ENCODE measurements at regions not wholly inside any gene's neighbourhood (a gene's known extent, or its start where the extent isn't known, plus 50 kb on each side); places are given as distances from the start of the nearest gene placed in this dataset.
"Not testable (repeated sequence)": the region's sequence is repeated elsewhere in the genome, so short reads cannot be mapped to it uniquely, and the experiment has no call there.

DNA sequence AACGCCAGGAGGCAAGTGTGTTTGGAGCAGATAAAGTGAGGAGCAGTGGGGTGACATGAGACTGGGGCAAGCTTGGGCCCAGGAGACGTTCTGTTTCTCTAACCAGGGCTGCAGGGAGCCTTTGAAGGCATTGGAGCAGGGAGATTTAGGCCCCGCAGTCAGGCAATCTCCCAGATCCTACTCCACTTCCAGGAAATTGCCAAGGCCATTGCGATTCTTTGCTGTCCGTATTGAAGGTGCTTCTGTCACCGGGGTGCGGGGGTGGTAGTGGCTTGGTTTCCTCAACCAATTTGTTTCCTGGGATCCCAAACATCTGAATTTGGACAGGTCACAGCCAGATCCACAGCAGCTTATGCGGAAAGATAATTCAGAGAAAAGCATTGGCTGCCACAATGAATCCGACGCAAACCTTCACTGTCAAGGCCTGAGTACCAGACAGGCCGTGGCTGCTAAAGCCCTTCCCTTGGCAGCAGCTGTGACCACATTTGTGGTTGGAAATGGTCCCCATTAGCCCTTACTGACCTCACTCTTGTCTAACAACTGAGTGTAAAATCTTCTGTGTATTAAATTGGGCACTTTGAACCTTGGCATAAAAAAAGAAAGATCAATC, 385.6 kb downstream of the PTPRU start:
- no peak for DNase-seq

- no peak for DNase-seq
Measured at GRCh38 chr1:29620631-29621030, 384.3 kb downstream of the PTPRU start.

GRCh38 chr1:29607236-29607635, 370.9 kb downstream of the PTPRU start:
- no peak for DNase-seq

GRCh38 chr1:29604796-29605195, 368.5 kb downstream of the PTPRU start:
- not testable (repeated sequence) for DNase-seq

DNA sequence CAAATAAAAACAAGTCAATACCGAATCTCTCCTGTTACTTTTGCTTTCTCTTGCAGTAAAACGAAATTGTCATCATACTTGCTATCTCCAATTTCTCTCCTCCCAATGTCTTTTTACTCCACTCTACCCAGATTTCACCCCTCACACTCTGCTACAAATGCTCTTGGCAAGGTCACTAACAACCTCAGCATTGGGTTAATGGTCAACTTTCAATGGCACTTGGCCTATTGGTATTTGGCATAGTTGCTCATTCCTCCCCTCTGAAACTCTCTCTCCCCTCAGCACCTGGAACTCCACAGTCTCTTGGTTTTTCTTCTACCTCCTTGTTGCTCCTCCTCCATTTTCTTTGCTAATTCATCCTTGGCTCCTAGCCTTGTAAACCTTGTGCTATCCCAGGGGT, 367.3 kb downstream of the PTPRU start:
- no peak for DNase-seq

DNA sequence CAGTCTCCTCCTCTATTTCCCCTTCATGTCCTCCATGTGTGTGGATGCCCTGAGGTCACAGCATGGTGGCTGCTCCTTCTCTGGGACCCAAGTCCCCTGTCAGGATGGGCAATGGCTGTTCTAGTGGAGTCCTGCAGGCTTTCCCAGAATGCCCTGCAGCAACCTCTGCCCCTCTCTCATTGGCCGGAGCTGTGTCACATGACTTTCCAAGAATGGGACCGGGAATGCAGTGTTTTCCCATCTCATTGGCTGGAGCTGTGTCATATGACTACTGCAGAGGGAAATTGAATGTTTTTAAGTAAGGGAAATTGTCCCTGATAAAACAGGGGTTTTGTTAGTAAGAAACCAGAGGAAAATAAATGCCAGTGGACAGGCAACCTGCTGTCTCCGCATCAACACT, 365.9 kb downstream of the PTPRU start:
- DNase-seq: no peak

DNA sequence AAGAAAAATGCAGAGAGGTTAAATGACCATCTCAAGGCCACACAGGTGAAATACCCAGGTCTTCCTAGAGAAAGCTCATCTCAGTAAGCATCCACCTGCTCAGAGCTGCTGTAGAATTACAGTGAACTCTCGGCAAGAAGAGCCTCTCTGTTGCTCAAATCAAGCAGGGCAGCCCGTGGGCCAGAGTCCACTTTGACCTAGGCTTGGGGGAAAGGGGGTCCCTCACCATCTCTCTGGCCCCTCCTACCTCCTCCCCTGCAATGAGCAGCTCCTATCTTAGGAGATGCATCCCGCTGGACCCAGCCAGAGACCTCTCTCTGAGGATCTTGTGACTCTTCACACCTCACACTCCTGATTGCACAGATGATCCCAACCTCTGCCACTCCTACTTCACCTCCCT, 364.7 kb downstream of the PTPRU start:
- no peak for DNase-seq

DNA sequence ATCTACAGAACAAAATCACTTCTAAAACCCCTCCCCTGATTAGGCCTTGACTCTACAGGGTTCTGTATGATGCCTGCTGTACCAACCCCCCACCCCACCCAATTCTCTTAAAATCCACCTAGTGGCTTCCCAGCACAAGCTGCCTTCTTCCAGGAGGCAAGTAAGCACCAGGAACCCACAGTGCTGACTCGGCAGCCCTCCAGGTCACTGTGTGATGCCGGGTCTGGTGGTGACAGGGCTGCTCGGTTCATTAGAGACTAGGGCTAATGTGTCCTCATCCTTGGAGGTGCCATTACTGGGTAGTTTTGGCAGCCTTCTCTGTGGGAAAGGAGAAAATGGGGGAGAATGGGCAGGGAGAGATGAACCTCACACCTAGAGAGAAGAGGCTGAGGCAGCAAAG, 363.5 kb downstream of the PTPRU start:
- DNase-seq: no peak

DNA sequence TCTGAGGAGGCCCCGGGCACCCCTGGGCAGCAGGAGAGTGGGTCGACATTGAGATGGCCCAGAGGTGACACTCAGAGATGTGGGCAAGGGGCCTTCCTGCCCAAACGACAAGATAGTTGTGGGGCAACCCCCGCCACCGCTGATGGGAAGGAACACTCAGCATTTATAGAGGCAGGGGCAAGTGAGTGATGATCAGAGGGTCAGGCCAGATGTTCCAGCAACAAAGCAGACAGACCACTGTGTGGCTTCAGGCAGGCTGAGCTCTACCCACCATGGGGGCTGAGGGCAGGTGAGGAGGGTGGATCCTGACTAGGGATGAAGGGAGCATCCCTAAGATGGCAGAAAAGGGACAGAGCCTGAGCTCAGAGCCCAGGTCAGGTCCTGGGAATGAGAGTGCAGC, 362.7 kb downstream of the PTPRU start:
- DNase-seq: no peak

GRCh38 chr1:29597861-29598260, 361.5 kb downstream of the PTPRU start:
- DNase-seq: no peak

DNA sequence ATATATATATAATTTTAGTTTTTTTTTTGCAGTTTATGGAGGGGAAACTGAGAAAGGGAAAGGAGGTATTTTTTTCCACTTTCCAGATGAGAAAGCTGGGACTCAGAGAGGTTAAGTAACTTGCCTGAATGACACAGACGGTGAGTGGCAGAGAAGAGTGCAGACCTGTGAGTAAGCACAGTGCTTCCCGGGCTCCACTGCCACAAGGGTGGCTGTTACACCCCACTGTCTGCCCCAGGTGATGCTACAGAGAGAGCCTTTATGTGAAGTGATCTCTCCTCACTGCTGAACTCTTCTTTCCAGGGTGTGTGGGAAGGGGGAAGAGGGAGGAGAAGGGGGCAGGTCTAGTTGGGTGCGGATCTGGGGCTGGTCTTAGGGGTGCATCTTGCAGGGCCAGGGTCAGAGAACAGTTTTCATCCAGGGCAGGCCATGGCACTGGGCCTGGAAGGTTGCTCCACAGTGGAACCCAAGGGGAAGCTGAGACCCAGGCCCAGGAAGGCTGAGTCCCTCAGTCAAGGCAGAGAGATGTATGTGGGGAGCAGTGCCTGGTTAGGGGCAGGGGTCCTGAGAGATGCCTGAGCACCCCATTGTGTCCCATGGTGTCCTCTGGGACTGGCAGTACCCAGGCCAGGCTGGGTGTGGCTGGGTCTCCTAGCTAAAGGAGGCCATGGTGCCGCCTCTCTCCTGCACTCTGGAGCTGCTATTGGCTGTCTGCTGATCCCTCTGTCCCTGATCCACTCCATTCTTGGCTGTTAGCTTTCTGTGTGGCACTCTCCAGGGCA, 357.5 kb downstream of the PTPRU start:
- DNase-seq: no peak

DNA sequence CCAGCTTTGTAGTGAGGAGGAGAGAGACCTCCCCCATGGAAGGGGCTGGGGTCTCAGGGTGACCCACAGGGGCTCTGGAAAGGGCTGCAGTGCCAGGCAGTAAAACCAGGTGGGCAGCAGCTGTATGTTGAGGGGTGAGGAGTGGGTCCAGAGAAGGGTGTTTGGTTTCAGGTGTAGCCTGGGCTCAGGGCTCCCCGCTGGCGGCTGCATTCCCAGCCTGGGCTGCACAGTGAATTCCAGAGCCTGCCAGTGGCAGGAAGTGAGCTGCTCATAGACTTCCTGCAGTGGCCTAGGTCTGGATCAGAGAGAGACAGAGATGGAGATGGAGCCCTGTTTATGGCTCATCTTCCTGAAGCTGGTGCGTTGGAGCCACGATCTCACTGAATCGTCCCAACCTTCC, 356.4 kb downstream of the PTPRU start:
- no peak for DNase-seq

DNA sequence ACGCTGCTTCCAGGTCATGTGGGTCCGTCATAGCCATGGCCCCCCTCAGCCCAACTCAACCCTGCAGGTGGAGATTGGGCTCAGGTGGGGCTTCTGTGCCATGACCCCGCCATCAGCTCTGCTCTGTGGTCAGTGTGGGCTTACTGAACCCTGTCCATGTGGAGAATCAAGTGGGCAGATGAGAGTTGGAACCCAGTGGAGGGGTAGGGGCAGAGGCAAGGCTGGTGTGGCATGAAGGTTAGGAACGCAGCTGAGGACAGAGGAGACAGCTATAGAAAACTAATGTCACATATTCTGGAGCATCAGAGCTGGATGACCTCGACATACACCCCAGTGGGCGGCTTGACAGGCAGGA, 355.9 kb downstream of the PTPRU start:
- no peak for DNase-seq

DNA sequence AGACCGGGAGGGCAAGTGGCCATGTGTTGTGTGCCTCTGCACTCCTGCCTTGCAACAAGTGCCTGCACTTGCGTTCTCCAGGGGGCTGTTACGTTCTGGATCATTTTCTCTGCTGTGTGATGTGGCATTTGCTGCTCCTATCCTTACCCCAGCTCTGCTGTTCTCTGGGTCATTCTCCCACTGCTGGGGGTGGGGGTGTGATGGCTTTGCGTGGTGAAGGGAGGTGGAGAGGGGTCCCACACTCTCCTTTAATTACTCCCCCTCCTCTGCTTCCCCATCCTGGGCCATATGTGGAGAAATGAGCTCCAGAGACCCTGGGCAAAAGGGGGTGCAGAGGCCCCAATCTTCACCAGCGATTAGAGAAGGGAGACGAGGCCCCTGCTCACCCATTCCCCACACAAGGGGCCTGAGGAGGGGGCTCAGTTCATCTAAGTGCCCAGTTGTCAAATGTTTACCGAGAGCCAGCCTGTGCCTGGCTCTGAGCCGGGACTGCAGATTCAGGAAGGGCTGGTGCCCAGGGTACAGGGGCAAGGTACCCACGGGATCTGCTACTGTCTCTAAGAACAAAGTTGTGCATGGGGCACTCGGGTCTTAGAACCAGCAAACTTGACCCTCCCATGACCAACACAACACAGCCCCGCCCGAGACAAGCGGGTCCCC, 355.4 kb downstream of the PTPRU start:
- no peak for DNase-seq

DNA sequence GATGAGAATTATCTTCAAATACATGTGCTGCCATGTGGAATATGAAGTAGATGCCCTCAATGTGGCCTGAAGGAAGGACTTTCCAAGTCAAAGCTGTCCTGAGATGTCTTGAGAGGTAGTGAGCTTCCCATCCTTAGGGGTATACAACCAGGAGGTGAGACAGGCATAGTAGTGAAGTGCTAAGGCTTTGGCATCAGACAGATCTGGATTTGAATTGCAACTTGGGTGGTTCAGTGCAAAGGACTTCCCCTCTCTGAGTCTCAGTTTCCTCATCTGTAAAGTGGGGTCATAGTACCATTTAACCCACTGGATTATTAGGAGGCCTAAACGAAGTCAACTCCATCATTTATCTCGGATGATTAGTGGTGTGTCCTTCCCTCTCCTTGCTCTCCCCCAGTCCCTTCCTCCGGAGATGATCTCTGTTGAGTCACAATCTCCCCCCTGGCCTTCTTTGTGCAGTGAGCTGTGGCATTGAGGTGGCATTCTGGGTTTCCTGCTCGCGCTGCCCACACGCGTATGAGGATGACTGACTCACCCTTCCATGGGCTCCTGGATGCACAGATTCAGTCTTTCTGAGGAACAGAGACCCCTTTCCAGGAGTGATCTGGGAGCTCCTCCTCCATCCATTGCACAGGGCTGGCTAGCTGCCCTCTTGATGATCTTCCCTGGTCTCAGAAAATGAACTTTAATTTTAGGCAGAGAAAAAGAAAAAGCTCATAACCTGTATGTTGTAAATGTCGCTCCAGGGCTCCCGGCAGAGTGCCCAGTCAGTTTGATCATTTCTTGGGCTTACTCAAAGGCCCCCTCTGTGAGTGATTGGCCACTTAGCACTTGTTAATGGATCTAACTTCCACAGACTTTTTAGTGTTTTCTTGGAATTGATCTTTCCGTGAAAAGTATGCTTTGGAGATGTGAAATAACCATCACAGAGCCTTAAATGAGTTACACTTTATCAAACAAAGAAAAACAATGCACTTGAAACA, 354.6 kb downstream of the PTPRU start:
- DNase-seq: no peak

GRCh38 chr1:29589716-29590115, 353.4 kb downstream of the PTPRU start:
- DNase-seq: not testable (repeated sequence)

DNA sequence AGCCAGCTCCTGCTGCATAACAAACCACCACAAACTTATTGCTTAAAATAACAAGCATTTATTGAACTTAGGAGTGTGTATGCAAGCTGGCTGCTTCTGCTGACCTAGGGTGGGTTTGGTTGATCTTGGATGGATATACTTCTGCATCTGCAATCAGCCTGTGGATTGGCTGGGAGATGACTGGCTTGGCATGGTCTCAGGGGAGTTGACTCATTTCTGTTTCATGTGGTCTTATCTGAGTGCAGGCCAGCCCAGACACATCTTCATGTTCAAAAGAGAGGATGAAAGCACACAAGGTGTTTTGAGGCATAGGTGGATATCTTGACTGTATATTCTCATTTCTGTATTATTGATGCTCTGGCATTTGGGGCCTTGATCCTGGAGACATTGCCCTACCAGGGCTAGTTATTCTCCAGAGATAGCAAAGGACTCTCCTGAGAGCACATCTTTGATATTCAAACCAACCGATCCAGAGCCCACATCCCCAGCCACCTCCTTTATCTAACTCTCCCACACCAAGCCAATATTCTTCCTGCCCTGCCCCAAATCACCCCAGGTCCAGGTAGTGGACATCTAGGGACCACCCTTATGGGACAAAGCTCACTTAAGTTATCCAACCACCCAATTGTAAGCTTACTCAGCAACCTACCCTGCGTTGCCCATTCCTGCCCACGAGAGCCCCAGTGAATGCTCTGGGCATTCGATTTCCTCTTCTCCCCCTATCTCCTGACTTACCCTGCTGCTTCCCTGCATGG, 350.8 kb downstream of the PTPRU start:
- no peak for DNase-seq

DNA sequence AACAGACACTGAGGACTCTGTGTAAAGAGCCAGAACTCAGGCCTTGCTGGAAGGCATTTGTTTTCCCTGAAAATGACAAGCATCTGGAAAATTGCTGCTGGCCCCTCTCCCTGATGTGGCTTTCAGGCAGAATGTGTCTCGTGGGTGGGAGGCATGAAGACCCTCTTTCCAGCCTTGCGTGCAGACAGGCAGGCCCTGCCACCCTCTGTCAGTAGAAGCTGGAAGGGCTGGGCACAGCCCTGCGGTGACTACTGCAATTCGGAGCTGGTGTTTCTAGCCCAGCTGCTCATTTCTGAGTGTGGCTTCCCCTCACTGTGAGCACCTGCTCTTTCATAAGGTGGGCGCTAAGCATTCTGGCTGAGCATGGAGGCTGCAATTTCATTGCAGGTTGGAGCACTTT, 349.9 kb downstream of the PTPRU start:
- no peak for DNase-seq

DNA sequence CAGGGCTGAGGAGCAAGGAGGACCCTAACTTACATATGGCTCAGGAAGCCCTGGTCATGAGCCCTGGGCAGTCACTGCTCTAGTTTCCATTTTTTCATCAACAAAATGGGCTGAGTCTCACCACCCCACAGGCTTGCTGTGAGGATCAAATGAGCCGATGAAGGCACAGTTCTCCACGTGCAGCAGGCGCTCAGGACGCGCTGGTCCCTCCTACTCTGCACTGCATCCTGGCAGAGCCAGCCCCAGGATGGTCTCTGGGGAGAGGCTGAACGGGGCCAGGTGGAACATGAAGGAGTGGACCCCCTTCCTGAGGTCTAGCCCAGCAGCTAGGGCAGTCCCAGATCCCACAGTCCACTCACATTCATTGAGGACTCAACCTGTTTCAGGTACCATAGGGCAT, 349.3 kb downstream of the PTPRU start:
- DNase-seq: no peak

GRCh38 chr1:29585201-29585600, 348.9 kb downstream of the PTPRU start:
- no peak for DNase-seq

DNA sequence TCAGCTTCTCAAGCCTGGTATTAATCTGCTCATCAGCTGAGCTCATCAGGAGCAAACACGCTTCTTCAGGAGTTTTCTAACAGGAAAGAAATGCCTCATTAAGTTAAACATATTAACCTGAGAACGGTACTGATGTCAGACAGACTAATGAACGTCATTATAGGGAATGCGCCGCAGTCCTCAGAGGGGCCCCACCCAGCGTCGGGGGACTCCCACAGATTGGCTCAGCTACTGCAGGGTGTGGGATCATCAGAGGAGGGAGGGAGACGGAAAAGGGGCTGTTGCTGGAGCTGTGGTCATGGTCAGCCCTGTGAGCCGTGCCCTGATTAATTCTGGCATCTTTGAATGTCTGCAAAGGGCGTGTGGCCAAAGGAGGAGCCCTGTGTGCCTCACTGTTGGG, 348.5 kb downstream of the PTPRU start:
- DNase-seq: no peak

GRCh38 chr1:29584362-29584761, 348.0 kb downstream of the PTPRU start:
- DNase-seq: no peak

Data from activated CD8-positive, alpha-beta memory T cell treated with anti-CD3 and anti-CD28 coated beads, Interleukin-2, amount 50 U/mL, for 48 hours (primary cell).